Dermis microvascular lymphatic vessel endothelial cell (primary cell): ENCODE measurements at regions not wholly inside any gene's neighbourhood (a gene's known extent, or its start where the extent isn't known, plus 50 kb on each side); places are given as distances from the start of the nearest gene placed in this dataset.
"Not testable (repeated sequence)": the region's sequence is repeated elsewhere in the genome, so short reads cannot be mapped to it uniquely, and the experiment has no call there.

Experiments used
- DNase-seq, 2 donors: peaks; one replicate each; pipeline versions ENCODE4 v3.0.0 to v3.0.0-alpha.2; 2010; ENCODE audit warnings: low read depth in 2 of 2

DNA sequence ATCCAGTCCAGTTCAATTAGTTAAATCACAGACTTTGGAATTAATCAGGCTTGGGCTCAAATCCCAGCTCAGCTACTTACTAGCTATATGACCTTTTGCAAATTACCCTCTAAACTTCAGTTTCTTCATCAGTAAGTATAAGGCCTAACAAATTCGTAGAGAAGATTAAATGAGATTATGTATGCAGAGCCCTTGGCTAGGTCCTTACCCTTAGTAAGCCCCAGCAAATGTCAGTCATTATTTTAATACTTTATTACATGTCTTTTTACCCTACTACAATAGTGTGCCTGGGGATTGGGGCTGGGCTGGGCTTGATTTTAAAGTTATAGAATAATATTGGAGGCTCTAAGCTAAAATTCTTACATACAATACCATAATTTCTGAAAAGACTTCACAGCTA, 326.1 kb upstream of the PREP start:
- no peak for DNase-seq

DNA sequence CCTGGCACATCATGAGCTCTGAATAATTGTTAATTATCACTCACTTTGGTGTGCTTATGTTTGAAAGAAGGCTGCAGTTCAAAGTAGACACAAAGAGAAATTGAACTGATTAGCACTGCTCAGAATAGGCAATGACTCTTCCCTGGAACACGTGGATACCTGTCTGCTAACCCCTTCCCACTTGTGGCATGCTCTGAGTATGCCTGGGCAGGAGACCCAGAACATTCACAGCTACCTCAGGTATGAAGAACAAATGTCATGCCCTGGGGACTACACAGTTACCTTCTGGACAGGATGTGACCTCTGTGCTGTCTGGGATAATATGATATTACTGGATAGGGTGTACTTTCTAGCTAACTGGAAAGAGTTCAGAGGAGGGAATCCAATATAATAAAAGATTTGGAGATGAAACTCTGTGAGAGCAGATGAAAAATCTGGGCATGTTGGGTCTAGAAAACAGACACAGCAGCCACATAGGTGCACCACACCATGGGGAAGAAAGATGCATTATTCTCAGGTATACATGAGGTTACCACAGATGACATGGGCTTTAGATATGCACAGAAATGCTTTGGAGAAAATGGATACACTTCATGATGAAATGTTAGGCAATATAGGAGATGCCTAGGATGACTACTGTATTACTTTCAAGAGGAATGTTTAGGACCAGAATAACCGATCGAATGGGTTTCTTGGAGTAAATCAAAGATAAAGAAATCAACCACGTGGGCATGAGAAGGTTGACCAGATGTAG, 324.2 kb upstream of the PREP start:
- no peak for DNase-seq

DNA sequence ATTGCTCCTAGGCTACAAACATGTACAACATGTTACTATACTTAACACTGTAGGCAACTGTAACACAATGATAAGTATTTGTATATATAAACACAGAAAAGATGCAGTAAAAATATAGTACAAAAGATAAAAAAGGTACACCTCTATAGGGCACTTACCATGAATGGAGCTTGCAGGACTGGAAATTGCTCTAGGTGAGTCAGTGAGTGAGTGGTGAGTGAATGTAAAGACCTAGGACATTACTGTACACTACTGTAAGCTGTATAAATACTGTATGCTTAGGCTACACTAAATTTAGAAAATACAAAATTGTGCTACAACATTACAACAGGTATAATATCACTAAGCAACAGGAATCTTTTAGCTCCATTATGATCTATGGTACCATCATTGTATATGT, 312.0 kb upstream of the PREP start:
- DNase-seq: no peak

DNA sequence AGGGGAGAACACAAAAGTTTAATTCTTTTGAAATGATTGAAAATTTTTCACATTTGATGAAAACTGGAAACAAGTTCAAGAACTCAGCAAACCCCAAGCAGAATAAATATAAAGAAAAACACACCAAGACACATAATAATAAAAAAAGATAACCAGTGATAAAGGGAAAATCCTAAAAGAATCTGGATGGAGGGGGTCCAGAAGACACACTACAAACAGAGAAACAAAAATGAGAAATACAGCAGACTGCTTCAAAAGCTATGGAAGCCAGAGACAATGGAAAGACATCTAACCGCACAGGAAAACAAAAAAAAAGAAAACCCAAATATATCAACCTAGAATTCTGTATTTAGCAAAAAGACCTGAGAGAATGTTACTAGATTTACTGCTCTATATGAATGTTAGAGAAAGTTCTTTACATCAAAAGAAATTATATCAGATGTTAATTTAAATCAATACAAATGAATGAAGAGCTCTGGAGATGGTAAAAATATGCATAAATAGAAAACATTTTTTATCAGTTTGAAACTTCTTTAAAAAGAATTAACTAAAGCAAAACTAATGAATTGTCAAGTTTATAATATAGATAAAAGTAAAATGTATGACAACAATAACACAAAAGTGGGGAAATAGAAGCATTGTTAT, 310.7 kb upstream of the PREP start:
- no peak for DNase-seq

DNA sequence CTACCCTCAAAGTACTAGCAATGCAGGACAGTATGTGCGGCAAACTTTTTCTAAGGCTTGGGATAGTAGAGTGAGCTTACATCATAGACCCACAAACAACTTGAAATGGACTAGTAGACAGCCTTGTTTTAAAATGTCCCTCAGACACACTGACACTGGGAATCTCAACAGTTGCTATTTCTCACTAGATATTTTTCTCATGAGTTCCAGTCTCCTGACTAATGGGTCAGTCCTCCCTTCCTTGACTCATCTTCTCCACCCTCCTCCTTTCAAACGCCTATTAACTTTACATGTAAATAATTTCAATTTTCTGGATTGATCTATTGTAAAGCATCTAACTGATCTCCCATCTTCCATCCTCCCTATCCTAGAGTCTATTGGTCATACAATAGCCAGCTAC, 308.3 kb upstream of the PREP start:
- DNase-seq: no peak

DNA sequence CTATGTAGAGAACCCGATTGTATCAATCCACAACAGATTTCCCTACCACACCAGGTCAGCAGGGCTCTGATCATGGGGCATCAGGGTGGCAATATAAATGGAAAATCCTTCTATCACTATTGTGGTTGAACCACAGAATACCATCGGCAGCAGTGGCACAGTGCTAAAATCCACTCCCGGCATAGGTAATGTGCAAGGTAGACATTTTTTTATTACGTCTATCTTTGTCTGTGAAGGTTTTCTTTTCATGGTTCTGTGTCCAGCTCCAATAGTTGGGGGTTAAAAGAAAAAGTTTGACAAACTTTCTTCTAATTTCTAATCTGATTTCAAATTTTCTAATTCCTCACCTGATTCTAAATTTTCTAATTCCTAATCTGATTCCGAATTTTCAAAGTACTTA, 302.7 kb upstream of the PREP start:
- no peak for DNase-seq

DNA sequence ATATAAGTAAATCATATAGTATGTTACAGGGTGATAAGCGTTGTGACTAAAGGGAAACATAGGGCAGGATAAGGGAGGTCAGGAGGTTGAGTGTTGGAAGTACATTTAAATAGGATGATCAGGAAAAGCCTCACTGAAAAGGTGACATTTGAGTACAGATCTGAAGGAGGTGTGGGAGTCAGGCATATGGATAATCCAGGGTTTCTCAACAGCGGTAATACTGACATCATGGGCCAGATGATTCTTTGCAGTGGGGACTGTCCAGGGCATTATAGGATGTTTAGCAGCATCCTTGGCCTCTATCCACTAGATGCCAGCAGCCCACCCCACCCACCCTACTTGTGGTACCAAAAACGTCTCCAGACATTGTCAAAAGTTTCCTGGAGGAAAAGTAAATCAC, 292.6 kb upstream of the PREP start:
- no peak for DNase-seq

DNA sequence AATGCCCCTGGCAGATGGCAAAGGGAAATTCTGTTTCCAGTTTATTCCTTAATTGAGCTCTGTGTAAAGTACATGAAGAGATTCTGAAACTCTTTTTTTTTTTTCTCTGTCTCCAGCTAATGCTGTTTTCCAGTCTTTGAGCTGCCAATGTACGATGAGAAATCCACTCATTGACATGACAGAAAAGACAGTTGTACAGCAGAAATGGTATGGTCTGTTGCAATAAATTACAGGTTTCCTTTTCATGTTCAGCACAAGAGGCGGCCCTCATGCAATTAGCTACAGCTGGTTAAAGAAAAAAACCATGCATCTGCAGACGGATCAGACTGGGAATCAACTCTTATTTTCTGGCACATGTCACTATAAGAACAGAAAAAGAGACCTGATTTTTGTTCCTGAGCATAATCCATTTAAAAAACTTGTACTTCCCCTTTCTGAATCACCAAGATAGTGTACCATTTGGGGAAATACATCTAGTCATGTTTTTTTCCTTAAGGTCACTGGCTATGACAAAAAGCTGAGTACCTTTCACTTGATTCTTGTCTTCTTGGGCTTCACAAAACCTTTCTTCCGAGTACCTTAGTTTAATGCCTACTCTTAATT, 289.8 kb upstream of the PREP start:
- no peak for DNase-seq

DNA sequence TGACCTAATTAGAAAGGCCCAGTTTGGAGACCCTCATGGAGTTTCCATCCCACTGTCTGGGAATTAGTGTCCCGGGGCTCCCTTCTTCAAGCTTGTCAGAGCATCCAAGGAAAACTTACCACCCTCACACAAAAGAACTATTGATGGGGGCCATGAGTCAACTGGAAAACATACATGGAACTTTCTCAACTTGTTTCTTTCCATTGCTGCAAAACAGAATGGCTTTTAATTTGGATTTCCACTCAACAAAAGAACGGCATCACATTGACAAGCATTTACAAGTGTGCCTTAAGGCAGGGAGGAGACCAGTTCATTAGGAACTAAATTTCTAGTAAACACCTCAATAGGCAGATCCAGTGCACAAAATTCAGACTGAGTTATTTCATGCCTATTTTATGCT, 289.1 kb upstream of the PREP start:
- DNase-seq: no peak

DNA sequence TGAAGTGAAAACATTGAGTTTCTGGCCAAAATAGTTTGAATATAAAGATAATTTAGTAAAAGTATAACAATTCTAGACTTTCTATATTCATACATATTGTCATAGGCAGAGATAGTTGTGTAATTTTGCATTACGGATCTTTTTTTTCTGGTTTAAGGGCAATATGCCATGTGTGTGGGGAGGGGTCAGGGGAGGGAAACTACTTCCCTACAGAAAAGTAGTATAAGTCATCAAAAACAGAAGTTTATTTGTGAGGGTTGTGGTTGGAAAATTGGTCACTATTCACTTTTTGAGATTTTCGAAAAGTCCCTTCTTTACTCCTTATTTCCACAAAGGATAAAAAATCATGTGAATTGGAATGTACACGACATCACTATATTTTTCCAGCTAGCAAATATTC, 288.2 kb upstream of the PREP start:
- DNase-seq: no peak

DNA sequence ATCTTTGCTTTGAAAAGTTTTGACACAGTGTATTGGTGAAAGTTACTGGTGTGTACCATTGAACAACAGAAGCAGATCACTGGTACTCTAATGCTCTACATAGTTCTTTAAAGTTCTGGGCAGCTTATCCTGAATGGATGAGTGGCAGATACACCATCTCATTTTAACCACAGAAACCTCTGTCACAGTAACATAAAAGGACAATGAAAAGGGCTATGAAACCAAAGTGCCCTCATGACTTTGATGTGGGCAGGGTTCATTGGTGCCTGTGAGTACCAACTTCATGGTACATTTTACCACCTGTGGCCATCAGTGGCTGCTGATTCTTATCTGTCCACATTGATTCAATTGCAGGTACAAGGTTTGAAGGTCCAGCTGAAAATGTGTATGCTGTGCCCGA, 285.7 kb upstream of the PREP start:
- DNase-seq: no peak

DNA sequence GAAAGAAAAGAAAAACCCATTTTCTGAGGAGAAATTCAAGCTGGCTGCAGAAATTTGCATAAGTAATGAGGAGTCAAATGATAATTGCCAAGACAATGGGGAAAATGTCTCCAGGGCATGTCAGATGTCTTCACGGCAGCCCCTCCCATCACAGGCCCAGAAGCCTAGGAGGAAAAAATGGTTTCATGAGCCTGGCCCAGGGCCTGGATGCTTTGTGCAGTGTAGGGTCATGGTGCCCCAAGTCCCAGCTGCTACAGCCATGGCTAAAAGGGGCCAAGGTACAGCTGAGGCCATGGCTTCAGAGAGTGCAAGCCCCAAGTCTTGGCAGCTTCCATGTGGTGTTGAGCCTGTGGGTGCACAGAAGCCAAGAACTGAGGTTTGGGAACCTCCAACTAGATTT, 283.9 kb upstream of the PREP start:
- DNase-seq: not testable (repeated sequence)

DNA sequence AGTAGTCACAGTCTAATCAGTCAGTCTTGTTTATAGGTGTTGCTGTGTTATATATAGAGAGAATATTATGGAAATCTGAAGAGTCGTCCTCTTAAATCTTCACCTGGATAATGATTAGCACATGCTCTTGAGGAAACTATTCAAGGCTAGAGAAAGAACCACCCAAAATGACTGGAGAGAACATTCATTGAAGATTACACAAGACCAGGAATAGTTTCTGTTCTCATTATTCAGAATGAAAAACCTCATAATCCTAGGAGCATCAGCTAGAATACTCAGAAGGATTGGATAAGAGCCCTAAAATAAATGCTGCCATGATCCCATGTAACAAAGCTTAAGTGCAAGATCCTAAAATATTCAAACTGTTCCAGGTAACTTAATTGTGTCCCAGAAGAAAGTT, 278.2 kb upstream of the PREP start:
- no peak for DNase-seq

DNA sequence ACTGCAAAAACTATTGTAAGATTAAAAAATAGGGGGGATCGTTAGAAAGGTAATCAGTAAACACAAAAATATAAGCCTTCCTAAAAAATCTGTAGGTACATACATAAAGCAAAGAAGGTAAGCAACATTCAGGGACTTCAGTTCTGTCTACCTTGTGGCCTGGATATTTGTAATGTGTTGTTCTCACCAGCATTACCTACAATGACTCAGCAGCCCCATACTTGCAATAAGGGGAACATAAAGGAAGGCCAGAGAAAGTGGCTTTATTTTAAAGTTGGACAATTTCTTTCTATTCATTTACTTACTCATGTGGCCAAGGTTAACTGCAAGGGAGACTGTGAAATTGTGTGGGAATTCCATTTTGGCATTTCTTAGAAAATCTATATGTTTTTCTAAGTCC, 277.2 kb upstream of the PREP start:
- no peak for DNase-seq

DNA sequence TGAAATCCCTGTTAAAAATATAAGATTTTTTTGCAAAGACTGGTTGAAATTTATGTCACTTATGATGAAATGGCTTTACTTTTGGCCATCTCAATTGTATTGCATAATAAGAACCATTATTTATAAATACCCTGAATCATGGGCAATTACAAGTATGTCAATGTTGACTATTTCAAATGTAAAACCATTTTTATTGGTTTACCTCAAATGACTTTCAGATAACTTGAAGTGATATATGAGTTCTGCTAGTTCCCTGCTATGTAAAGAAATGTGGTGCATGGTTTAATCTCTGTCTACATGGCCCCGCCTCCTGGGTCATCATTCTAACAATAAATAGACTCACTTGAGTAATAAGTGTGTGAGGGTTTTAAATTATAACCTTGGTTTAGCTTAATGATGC, 275.6 kb upstream of the PREP start:
- no peak for DNase-seq

DNA sequence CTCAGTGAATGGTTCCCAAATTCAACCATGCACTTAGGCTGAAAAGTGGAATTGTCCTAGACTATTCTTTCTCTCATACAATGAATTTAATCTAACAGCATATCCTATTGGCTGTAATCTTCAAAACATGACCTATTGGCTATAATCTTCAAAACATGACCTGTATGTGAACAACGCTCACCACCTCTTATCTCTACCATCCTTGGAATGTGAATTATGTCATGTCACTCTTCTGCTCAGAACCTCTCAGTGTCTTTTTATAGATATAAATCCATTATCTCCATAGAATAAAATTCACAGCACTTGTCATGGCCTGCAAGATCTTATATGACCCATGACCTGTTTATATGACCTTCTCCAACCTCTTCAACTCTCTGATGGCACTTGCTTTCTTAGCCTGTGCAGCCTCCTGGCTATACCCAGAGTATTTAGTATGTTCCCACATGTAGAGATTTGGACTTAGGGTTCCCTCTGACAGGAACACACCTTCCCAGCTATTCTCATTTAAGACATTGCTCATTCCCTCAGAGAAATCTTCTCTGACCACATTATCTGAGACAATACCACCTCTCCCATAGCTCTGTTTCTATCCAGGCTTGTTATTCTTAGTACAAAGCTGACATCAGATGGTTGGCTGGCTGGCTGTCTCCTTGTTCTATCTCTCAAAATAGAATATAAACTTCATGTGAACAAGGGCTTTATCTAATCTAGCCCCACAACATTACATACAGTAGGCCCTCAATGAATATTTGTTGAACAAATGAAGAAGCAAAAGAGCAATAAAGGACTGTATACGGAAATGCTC, 275.0 kb upstream of the PREP start:
- DNase-seq: no peak

DNA sequence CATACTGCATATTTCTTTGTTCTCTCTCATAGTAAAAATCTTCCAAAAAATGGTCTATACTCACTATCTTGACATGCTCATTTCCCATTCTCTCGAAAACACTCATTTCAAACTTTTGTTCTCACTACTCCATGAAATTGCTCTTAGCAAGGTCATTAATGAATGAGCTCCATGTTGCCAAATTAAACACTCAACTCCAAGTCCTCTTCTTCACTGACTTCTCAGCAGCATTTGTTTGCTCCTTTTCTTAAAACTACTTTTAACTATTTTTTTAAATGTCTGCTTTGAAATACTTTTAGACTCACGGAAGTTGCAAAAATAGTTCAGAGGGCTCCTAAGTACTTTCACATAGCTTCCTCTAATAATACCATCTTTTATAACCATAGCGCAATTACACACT, 274.0 kb upstream of the PREP start:
- DNase-seq: no peak

DNA sequence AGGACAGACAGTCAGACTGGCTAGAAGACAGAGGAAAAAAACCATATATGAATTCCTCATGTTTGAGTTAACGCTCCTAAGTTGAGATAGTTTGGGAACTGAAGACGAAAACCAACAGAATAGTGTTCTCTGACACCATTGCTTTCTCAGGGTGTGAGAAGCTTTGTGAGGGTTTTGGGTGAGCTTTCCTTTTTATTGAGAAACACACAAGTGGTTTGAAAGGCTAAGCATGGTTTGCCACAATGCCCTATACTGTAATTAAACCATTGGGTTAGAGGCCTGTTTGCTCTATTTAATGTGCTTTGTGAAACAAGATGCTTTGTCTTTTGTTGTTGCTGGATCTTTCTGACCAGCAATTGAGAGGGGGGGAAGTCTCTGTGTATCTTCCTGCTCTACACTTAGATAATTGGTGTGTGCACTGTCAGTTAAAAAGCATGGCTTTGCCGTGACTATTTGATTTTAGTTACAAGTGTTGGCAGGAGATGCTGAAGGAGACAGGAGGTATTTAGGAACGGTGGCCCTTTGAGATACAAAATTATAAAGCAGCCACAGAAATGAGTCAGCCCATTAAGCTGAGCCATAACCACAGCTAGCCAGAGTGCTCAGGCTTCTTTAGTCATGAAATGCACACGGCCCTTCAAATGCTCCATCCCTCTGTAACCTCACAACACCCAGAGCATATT, 273.0 kb upstream of the PREP start:
- no peak for DNase-seq

DNA sequence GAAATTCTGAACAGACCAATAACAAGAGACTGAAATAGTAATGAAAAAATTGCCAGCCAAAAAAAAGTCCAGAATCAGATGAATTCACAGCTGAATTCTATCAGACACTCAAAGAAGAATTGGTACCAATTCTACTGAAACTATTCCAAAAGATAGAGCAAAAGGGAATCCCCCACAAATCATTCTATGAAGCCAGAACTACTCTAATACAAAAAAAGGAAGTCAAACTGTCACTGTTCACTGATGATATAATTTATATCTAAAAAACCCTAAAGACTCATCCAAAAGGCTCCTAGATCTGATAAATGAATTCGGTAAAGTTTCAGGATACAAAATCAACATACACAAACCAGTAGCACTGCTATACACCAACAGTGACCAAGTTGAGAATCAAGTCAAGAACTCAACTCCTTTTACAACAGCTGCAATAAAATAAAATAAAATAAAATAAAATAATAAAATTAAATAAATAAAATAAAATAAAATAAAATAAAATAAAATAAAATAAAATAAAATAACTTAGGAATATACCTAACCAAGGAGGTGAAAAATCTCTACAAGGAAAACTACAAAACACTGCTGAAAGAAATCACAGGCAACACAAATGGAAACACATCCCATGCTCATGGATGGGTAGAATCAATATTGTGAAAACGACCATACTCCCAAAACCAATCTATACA, 270.1 kb upstream of the PREP start:
- DNase-seq: not testable (repeated sequence)

DNA sequence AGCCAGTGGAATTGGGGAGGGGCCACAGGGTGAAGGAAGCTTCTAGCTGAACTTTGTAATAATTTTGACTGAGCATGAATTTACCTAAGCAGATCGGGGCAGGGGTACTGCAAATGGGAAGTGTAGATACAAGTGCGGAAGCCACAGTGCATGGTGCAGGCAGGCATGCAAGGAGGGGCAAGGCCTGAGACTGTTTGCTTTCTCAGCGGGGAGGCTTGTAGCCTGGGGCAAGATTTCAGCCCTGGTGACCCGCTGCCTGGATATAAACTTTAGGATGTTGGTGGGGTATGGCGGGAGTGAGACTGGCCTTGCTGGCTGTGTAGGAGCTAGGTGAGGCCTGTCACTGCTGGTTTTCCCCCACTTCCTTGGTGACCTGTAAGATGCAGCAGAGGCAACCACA, 266.4 kb upstream of the PREP start:
- no peak for DNase-seq

DNA sequence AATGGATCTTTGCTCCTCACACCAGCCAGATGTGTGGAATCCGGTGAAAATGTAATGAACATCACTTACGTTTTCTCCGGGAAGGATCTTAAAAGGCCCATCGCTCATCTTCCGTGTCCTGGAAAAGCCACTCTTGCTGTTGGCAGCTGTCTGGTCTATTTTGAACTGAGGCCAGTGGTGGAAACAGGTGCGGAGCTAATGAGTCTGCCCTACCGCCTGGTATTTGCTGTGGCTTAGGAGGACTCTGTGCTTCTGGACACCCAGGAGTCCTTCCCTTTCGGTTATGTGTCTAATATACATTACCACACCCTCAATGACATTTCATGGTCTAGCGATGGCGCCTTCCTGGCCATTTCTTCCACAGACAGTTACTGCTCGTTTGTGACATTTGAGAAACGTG, 264.2 kb upstream of the PREP start:
- no peak for DNase-seq
